Sigmoid colon (tissue), 6 donors: ENCODE measurements at regions not wholly inside any gene's neighbourhood (a gene's known extent, or its start where the extent isn't known, plus 50 kb on each side); places are given as distances from the start of the nearest gene placed in this dataset.
"Not testable (repeated sequence)": the region's sequence is repeated elsewhere in the genome, so short reads cannot be mapped to it uniquely, and the experiment has no call there.

Experiments used
- DNase-seq: peaks from one replicate; pipeline ENCODE4 v3.0.0-alpha.2; 2019
- H3K27ac ChIP-seq, 4 donors: fragments of 200-600 bp; sonication (generic); one replicate each; pipeline ENCODE4 v1.5.1; 2016 to 2019; ENCODE audit warnings: mild to moderate bottlenecking in 1 of 4
- H3K27me3 ChIP-seq, 3 donors: fragments of 200-600 bp; sonication (generic); one replicate each; pipeline ENCODE4 v1.5.1; 2019; ENCODE audit warnings: mild to moderate bottlenecking in 1 of 3
- H3K36me3 ChIP-seq, 4 donors: fragments of 200-600 bp; sonication (generic); one replicate each; pipeline ENCODE4 v1.5.1; 2016 to 2019
- H3K4me1 ChIP-seq, 4 donors: fragments of 200-600 bp; sonication (generic); one replicate each; pipeline ENCODE4 v1.5.1; 2017 to 2019
- H3K4me3 ChIP-seq, 4 donors: fragments of 200-600 bp; sonication (generic); one replicate each; pipeline ENCODE4 v1.5.1; 2017 to 2019; ENCODE audit warnings: mild to moderate bottlenecking in 2 of 4, moderate library complexity in 1 of 4
- H3K9me3 ChIP-seq, 4 donors: fragments of 200-600 bp in 3 of 4; sonication (generic) in 3 of 4; one replicate each; pipeline versions ENCODE4 v1.5.1 to v1.6.1; 2013 to 2019
- EP300 ChIP-seq, 4 donors: sonication (generic); formaldehyde crosslinking; IDR thresholded peaks; one replicate each; pipeline ENCODE4 v1.6.1; 2017; ENCODE audit warnings: antibody characterized with exemption in 4 of 4
- POLR2A ChIP-seq, 2 donors: fragments of 450-650 bp; IDR thresholded peaks; one replicate each; pipeline ENCODE4 v1.6.1; 2016; ENCODE audit warnings: antibody characterized with exemption in 2 of 2, mild to moderate bottlenecking in 2 of 2, moderate library complexity in 2 of 2
- POLR2AphosphoS5 ChIP-seq, 4 donors: sonication (generic); formaldehyde crosslinking; IDR thresholded peaks; one replicate each; pipeline ENCODE4 v1.6.1; 2017; ENCODE audit warnings: antibody characterized with exemption in 4 of 4
- WGBS, 2 donors: extraction: QIAGEN DNeasy Blood & Tissue Kit; methylation state at CpG; one replicate each; pipeline ENCODE4 v1.1.7; 2013; 5-methylcytosine and 5-hydroxymethylcytosine counted together
- intact Hi-C: fragments of 100-400 bp; cut with DNase I; formaldehyde crosslinking; loops from one replicate; pipeline ENCODE4 v1.15.1; 2023
- TF ChIP-seq, protein P1 (sequence below), 4 experiments: fragments of 450-650 bp in 3 of 4; fragments of 200-600 bp in 1 of 4; IDR thresholded peaks; one replicate each; pipeline ENCODE4 v1.5.1; 2016 to 2019; ENCODE audit warnings: antibody characterized with exemption in 4 of 4, mild to moderate bottlenecking in 3 of 4, moderate library complexity in 2 of 4
- donor health status: healthy with polysubstance abuse.
- donor health status: healthy.

DNA sequence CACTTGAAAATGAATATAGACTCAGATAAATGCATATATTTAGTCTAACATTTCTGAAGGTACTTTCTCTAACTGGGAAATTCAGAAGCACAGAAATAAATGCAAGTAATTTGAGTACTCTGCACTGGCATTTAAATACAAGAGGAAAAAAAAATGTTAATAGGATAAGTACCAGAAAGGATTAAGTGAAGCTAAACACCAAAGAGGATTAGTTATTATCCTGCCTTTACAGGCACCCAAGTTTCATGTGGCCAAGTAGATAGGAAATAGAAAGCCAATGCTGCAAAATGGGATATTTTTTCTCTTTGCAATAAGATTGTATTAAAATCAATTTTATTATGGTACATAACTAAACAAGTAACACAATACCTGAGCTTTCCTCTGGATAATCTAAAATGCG, 762.5 kb downstream of the PCDH7 start:
- no peak overlapping the region for H3K27ac ChIP-seq
- H3K36me3 ChIP-seq: no peaks in the 10 kb centered on the region
- TF ChIP-seq POLR2AphosphoS5 (IDR thresholded peaks at IDR 0.05) (no peak), EP300 (IDR thresholded peaks at IDR 0.05) (no peak), POLR2A (IDR thresholded peaks at IDR 0.05) (no peak)
- TF ChIP-seq, protein P1, sequence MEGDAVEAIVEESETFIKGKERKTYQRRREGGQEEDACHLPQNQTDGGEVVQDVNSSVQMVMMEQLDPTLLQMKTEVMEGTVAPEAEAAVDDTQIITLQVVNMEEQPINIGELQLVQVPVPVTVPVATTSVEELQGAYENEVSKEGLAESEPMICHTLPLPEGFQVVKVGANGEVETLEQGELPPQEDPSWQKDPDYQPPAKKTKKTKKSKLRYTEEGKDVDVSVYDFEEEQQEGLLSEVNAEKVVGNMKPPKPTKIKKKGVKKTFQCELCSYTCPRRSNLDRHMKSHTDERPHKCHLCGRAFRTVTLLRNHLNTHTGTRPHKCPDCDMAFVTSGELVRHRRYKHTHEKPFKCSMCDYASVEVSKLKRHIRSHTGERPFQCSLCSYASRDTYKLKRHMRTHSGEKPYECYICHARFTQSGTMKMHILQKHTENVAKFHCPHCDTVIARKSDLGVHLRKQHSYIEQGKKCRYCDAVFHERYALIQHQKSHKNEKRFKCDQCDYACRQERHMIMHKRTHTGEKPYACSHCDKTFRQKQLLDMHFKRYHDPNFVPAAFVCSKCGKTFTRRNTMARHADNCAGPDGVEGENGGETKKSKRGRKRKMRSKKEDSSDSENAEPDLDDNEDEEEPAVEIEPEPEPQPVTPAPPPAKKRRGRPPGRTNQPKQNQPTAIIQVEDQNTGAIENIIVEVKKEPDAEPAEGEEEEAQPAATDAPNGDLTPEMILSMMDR (IDR thresholded peaks at IDR 0.05): no peak
- no peak overlapping the region for H3K4me3 ChIP-seq
- H3K27me3 ChIP-seq: no peaks in the 10 kb centered on the region
- peaks cover 0 to 2% (median 0%) of the 10 kb centered on the region in 4 donors for H3K9me3 ChIP-seq
- intact Hi-C loops: no loop called here
- no peaks in the 10 kb centered on the region for H3K4me1 ChIP-seq
- 93% methylated on average over 1 of the region's 1 CpG for WGBS, 2 donors
- no peak for DNase-seq

DNA sequence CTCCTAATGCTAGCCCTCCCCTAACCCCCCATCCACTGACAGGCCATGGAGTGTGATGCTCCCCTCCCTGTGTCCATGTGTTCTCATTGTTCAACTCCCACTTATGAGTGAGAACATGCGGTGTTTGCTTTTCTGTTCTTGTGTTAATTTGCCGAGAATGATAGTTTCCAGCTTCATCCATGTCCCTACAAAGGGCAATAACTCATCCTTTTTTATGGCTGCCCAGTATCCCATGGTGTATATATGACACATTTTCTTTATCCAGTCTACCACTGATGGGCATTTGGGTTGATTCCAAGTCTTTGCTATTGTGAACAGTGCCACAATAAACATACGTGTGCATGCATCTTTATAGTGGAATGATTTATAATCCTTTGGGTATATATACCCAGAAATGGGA, 779.0 kb downstream of the PCDH7 start:
- H3K9me3 ChIP-seq, DNase-seq, H3K4me3 ChIP-seq, intact Hi-C loops, H3K27ac ChIP-seq, H3K27me3 ChIP-seq, H3K36me3 ChIP-seq, H3K4me1 ChIP-seq: not testable (repeated sequence)
- WGBS, 2 donors: 64 to 83% methylated on average over 3 of the region's 3 CpGs

DNA sequence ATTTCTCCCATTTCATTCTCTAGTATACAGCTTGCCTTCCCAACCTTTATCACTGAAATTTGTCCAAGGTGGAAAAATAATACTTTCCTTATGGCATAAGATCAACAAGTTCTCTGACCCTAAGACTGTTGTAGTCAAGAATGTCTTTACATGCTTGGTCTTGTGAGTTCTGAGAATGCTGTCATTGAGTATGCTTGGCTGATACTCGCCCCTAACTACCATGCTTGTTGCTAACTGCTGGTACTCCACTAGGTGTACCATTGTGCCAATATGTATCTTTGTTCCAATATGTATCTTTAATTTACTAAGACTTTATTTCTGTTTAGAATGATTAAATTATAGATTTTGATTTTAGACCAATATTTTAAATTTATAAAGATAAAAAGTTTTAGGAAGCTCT, 796.4 kb downstream of the PCDH7 start:
- no peak overlapping the region for H3K27ac ChIP-seq
- TF ChIP-seq, protein P1 (IDR thresholded peaks at IDR 0.05): no peak
- H3K36me3 ChIP-seq: no peaks in the 10 kb centered on the region
- peaks cover 0 to 10% (median 7%) of the 10 kb centered on the region in 4 donors for H3K4me1 ChIP-seq
- intact Hi-C loops: no loop called here
- H3K9me3 ChIP-seq: no peaks in the 10 kb centered on the region
- WGBS, 2 donors: 83 to 86% methylated on average over 1 of the region's 1 CpG
- DNase-seq: no peak
- no peak overlapping the region for H3K4me3 ChIP-seq
- no peaks in the 10 kb centered on the region for H3K27me3 ChIP-seq

DNA sequence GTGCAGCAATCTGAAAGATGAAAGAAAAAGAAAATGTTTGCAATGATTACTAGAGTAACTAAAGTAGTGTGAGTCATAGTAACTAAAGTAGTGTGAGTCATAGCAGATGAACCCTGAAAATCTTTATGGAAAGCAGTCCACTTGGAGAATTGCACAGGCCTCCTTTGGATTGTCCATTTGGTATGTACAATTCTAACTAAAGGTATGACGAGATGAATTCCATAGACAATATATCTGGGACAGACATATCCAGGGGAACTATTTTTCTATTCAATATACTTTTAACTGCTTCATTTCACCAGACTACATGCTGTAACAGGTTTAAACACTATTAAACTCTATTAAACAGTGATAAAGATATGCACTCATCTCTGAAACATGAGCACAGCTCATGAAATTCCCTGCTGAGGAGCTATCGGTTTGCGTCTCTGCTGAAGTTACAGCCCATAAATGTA, 798.7 kb downstream of the PCDH7 start:
- TF ChIP-seq EP300 (IDR thresholded peaks at IDR 0.05) (no peak), POLR2A (IDR thresholded peaks at IDR 0.05) (no peak), POLR2AphosphoS5 (IDR thresholded peaks at IDR 0.05) (no peak)
- TF ChIP-seq, protein P1 (IDR thresholded peaks at IDR 0.05): no peak
- intact Hi-C loops: no loop called here
- Histone ChIP-seq H3K36me3 (no peaks in the 10 kb centered on the region), H3K27me3 (no peaks in the 10 kb centered on the region), H3K4me1 (peaks cover 0 to 10% (median 7%) of the 10 kb centered on the region in 4 donors), H3K4me3 (no peak overlapping the region), H3K27ac (peak overlapping the region in 2 of 4 donors; percentile 10 to 23), H3K9me3 (no peaks in the 10 kb centered on the region)
- 88 to 92% methylated on average over 3 of the region's 3 CpGs for WGBS, 2 donors
- no peak for DNase-seq

DNA sequence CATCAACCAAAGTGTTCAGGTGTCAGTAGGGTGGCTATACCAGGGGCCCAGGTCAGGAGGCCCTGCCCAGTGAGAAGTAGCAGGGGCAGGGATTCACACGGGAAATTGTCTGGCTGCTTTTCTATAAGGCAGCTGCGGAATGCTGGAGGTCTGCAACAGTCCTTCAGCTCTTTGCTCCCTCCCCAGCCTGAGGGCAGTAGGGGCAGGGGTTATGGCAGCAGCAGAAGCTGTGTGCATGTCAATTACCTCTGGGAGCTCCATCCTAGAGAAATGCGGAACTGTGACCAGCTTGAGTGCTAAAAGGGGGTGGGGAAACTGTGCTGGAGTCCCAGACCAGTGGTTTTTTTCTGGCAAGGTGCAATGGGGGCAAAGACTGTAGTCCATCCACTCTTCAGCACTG, 810.4 kb downstream of the PCDH7 start:
- TF ChIP-seq, protein P1 (IDR thresholded peaks at IDR 0.05): no peak
- intact Hi-C loops: no loop called here
- peaks cover 0 to 2% (median 0%) of the 10 kb centered on the region in 4 donors for H3K9me3 ChIP-seq
- no peaks in the 10 kb centered on the region for H3K36me3 ChIP-seq
- no peak overlapping the region for H3K27ac ChIP-seq
- no peaks in the 10 kb centered on the region for H3K4me1 ChIP-seq
- WGBS, 2 donors: 78 to 79% methylated on average over 3 of the region's 3 CpGs
- H3K27me3 ChIP-seq: no peaks in the 10 kb centered on the region
- H3K4me3 ChIP-seq: no peak overlapping the region
- DNase-seq: no peak
